Right lung (tissue), 2 donors: ENCODE measurements at regions not wholly inside any gene's neighbourhood (a gene's known extent, or its start where the extent isn't known, plus 50 kb on each side); places are given as distances from the start of the nearest gene placed in this dataset.
"Not testable (repeated sequence)": the region's sequence is repeated elsewhere in the genome, so short reads cannot be mapped to it uniquely, and the experiment has no call there.

ENCODE experiments used
- DNase-seq, 2 donors: peaks; one replicate each; pipeline ENCODE4 v3.0.0-alpha.2; 2013

- DNase-seq, result not testable (repeated sequence)
Measured at GRCh38 chr15:59785981-59786380, 96.9 kb upstream of the BNIP2 start.

DNA sequence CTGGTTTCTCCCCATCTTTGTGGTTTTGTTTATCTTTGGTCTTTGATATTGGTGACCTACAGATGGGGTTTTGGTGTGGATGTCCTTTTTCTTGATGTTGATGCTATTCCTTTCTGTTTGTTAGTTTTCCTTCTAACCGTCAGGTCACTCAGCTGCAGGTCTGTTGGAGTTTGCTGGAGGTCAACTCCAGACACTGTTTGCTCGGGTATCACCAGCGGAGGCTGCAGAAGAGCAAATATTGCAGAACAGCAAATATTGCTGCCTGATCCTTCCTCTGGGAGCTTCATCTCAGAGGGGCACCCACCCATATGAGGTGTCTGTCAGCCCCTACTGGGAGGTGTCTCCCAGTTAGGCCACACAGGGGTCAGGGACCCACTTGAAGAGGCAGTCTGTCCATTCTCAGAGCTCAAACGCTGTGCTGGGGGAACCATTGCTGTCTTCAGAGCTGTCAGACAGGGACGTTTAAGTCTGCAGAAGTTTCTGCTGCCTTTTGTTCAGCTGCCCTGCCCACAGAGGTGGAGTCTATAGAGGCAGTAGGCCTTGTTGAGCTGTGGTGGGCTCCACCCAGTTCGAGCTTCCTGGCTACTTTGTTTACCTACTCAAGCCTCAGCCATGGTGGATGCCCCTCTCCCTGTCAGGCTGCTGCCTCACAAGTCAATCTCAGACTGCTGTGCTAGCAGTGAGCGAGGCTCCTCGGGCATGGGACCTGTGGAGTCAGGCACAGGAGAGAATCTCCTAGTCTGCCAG lies 94.8 kb upstream of the BNIP2 start:
- not testable (repeated sequence) for DNase-seq

GRCh38 chr15:59779110-59779509 lies 90.0 kb upstream of the BNIP2 start:
- DNase-seq, result no peak

DNA sequence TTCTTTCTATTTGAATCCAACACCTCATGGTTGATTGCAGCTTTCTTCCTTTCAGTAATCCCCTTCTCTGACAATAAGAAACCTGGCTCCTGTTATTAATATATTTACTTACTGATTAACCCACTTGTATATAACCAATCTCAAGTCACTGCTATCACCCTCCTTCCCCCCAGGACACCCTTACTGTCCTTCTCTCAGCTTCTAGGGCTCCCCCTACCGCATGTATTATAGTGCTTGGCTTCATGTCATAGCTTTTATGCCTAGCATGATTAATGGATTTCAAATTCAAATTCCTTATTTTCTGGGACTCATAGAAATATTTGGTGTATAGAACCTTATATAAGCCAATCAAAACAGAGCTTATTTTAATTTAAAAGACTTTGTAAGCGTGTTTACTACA lies 75.7 kb upstream of the BNIP2 start:
- no peak for DNase-seq

DNA sequence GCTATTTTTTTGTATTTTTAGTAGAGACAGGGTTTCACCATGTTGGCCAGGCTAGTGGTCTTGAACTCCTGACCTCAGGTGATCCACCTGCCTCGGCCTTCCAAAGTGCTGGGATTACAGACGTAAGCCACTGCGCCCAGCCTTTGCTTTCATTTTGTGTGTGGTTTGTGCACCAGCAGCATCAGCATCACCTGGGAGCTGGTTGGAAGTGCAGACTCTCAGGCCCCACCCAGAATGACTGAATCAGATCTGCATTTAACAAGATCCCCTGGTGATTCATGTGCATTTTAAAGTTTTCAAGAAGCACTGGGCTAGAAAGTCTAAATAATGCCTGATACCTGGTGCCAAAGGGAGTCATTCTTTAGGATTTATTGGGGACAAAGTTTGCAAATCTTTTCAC lies 73.4 kb upstream of the BNIP2 start:
- DNase-seq, result no peak

GRCh38 chr15:59760256-59760655 lies 71.1 kb upstream of the BNIP2 start:
- DNase-seq, result not testable (repeated sequence)

- DNase-seq, result no peak
Measured at GRCh38 chr15:59751552-59752413, 62.7 kb upstream of the BNIP2 start.

- no peak for DNase-seq
Measured at GRCh38 chr15:59746777-59747176, 57.7 kb upstream of the BNIP2 start.

DNA sequence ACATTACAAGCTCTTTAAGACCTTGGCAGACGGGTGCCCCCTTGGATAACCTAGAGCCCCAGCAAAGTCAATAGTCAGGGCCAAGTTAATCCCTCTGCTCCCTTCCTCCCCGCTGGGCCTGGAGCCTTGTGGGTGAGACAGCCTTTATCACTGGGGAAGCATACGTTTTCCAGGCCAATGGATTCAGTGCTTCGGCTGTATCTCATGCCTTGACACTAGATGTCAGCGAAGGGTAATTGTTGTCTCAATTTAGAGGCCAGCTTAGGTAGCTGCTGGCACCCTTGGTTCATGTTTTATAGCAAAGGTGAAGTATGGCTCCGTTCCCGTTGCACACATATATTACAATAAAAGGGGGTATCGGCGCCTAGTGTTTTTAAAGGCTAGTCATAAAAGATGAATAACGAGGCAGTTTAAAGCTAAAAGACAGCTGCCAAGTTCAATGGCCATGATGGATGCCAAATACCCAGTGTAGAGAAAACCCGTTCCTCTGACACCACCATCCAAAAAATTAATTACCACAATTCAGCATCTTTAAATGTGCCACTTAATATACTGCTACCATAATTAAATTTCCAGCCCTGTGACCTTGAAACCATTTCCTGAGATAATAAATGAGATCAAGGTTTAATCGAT lies 52.3 kb upstream of the BNIP2 start:
- no peak for DNase-seq

GRCh38 chr15:59739557-59740186 lies 50.6 kb upstream of the BNIP2 start:
- DNase-seq, result no peak
